Activated T-cell treated with anti-CD3 and anti-CD28 coated beads for 24 hours (primary cell): ENCODE measurements at regions not wholly inside any gene's neighbourhood (a gene's known extent, or its start where the extent isn't known, plus 50 kb on each side); places are given as distances from the start of the nearest gene placed in this dataset.

Source experiments
- DNase-seq: peaks from one replicate; pipeline ENCODE4 v3.0.0-alpha.2; 2020; ENCODE audit warnings: low read depth

GRCh38 chr2:145184741-145185651 lies 665.1 kb upstream of the ZEB2 start:
- DNase-seq: no peak

- DNase-seq: no peak
These were observed 649.4 kb upstream of the ZEB2 start for GRCh38 chr2:145169285-145169684.

GRCh38 chr2:145168091-145168490 lies 648.2 kb upstream of the ZEB2 start:
- no peak for DNase-seq

- no peak for DNase-seq
These were observed 646.9 kb upstream of the ZEB2 start for GRCh38 chr2:145166731-145167302.

GRCh38 chr2:145161656-145162055 lies 641.7 kb upstream of the ZEB2 start:
- DNase-seq: no peak

- DNase-seq: no peak
These were observed 640.9 kb upstream of the ZEB2 start for GRCh38 chr2:145160855-145161254.

GRCh38 chr2:145159676-145160075 lies 639.8 kb upstream of the ZEB2 start:
- no peak for DNase-seq

GRCh38 chr2:145157741-145158591 lies 638.0 kb upstream of the ZEB2 start:
- DNase-seq: no peak

- no peak for DNase-seq
These were observed 637.2 kb upstream of the ZEB2 start for GRCh38 chr2:145157036-145157675.

- no peak for DNase-seq
These were observed 636.3 kb upstream of the ZEB2 start for GRCh38 chr2:145156199-145156598.

- no peak for DNase-seq
These were observed 635.3 kb upstream of the ZEB2 start for GRCh38 chr2:145155196-145155595.

- no peak for DNase-seq
These were observed 634.8 kb upstream of the ZEB2 start for GRCh38 chr2:145154731-145155130.

- no peak for DNase-seq
These were observed 626.8 kb upstream of the ZEB2 start for GRCh38 chr2:145146691-145147090.

GRCh38 chr2:145144131-145144728 lies 624.3 kb upstream of the ZEB2 start:
- no peak for DNase-seq

GRCh38 chr2:145141981-145142380 lies 622.1 kb upstream of the ZEB2 start:
- DNase-seq: no peak

- DNase-seq: no peak
These were observed 620.7 kb upstream of the ZEB2 start for GRCh38 chr2:145140658-145141057.

GRCh38 chr2:145138626-145139025 lies 618.7 kb upstream of the ZEB2 start:
- DNase-seq: no peak

GRCh38 chr2:145137901-145138300 lies 618.0 kb upstream of the ZEB2 start:
- DNase-seq: no peak

- no peak for DNase-seq
These were observed 617.3 kb upstream of the ZEB2 start for GRCh38 chr2:145137211-145137610.

GRCh38 chr2:145136702-145137101 lies 616.8 kb upstream of the ZEB2 start:
- DNase-seq: no peak

- DNase-seq: no peak
These were observed 606.2 kb upstream of the ZEB2 start for GRCh38 chr2:145126146-145126545.

GRCh38 chr2:145124085-145124484 lies 604.2 kb upstream of the ZEB2 start:
- no peak for DNase-seq
